Activated CD4-positive, alpha-beta T cell treated with anti-CD3 and anti-CD28 coated beads, Interleukin-2, amount 50 U/mL, for 48 hours (primary cell): ENCODE measurements at regions not wholly inside any gene's neighbourhood (a gene's known extent, or its start where the extent isn't known, plus 50 kb on each side); places are given as distances from the start of the nearest gene placed in this dataset.
"Not testable (repeated sequence)": the region's sequence is repeated elsewhere in the genome, so short reads cannot be mapped to it uniquely, and the experiment has no call there.

Experiments
- DNase-seq, 2 experiments: peaks; one replicate each; pipeline ENCODE4 v3.0.0-alpha.2; 2020

DNA sequence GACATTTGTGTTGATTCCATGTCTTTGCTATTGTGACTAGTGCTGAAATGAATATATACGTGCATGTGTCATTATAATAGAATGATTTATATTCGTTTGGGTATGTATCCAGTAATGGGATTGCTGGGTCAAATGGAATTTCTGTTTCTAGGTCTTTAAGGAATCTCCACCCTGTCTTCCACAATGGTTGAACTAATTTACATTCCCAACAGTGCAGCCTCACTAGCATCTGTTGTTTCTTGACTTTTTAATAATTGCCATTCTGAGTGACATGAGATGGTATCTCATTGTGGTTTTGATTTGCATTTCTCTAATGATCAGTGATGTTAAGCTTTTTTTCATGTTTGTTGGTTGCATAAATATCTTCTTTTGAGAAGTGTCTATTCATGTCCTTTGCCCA, 291.2 kb downstream of the FAT4 start:
- not testable (repeated sequence) for DNase-seq

DNA sequence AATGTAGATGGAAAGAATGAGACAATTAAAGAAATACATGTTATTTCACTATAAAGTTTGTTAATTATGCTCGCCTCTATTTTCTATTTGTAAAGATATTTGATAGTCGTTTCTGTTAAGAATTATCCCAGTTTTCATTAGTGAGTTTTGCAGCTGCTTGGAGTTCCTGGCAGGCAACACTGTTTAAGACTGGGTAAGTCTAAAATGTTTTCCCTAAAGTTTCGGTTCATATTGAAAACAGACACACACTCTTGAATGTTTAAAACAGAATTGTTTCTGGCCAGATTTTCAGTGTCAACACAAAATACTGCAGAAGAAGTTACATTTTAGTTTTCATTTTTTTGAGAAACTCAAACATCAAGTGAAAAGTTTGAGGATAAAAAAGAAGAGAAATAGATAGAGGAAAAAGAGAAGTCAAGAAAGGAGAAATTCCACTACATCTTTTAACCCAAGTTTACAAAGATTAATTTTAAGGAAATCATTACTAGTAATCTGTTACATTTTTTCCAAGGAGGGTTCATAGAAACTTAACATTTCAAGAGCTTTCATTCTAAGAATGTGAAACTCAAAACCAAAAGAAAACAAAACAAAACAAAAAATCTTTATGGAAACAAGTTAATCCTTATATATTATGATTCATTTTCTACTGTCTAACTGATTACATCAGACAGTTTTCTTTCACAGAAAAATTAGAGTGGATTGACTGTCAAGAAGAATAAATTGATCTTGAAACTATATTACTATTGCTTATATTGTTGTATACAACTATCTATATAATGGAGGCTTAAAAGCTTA, 305.5 kb downstream of the FAT4 start:
- DNase-seq: no peak

DNA sequence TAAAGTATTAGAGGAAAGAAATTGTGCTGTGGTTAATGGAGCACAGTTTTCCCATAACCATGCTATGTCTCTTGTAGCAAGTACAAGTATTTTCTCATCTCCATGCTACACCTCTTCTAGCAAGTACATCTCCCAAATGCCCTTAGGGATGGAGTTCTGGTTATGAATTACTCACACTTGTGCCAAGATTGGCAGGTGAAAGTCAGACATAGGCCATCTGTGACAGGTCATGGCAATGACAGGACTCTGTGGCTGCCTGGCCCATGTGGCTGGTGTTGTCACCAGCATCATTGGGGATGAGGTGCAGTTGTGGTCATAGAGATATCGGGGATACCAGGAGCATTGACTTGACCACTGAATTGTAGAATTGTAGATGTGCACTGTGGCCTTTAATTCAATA, 310.2 kb downstream of the FAT4 start:
- DNase-seq: no peak

DNA sequence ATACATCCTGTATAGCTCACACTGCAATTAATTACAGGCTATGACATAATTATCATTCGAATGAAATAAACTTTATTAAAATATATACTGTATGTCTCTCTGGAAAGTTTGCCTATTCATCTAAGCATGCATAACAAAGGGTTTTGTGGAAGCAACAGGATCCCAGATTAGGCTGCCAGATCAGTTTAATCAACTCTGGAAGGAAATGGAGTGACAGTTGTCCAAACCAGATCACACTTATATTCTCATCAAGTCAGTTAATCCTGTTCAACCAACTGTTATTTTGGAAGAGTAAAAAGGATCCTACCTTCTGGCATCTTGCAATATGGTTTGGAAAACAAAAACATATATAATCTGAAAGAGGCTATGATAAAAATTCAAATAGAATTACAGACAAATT, 312.2 kb downstream of the FAT4 start:
- DNase-seq: no peak

DNA sequence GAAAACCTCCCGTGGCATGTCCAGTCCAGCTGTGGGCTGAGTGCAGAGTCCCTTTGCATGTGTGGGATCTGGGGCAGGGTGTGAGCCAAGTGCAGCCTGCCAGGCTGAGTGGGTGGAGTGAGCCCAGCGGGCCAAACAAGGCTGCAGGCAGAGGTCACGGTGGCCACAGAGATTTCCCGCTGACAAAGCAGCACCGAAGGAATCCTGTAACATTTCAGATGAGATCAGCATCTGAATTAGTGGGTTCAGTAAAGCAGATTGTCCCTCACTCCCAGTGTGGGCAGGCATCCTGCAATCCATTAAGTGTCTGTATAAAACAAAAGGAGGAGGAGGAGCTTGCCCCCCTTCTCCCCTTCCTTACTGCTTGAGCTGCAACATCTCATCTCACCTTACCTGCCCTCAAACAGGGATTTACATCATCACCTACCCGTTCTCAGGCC, 324.4 kb downstream of the FAT4 start:
- no peak for DNase-seq

DNA sequence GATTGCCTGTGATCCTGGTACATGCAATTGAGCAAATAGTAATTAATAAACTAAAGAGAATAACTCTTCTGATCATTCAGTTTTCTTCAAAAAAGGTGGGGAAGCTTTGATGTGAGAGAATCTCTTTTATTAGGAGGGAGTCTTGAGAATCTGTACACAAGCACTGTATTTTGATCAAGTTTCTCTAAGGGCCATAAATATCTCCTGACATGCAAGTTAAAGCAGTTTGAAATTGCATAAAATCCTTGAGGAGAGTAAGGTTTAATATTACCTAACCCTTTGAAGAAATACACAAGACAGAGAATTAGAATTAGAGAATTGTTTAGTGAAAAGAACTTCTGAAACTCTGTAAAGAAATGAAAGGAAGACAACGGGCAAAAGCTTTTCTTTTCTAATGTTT, 326.9 kb downstream of the FAT4 start:
- DNase-seq: no peak

DNA sequence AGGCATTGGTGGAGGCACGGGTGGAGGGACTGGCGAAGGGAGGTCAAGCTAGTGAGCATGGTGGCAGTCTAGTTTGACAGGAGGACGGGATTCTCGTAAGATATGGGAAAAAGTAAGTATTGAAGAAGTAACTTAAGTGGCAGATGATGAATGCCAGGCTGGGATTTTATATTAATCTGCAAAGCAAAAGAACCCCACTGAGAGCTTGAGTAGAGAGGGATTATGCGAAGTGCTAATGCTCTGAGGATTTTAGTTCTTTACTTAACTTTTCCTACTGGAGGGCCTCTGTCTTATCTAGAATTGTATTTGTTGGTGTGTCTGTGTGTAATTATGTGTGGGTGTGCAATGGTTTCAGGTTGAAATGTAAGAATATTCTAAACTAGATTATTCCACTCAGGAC, 327.9 kb downstream of the FAT4 start:
- no peak for DNase-seq

DNA sequence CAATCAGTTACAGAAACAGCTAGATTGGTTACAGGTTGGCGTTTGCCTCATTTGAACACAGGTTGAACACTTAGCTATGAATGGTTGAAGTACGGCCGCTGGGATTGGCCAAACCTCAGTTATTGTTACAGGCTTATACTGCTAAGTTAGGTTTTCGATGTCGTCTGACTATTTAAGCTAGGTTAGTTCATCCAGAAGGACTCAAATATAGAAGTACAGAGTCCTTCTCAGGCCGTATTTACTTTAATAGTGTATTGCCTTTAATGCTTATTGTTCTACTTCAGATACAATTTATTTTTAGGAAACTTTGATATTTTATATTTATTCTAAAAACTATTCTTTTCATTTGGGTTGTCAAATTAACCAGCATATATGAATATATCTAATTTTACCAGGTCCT, 334.7 kb downstream of the FAT4 start:
- DNase-seq: no peak

DNA sequence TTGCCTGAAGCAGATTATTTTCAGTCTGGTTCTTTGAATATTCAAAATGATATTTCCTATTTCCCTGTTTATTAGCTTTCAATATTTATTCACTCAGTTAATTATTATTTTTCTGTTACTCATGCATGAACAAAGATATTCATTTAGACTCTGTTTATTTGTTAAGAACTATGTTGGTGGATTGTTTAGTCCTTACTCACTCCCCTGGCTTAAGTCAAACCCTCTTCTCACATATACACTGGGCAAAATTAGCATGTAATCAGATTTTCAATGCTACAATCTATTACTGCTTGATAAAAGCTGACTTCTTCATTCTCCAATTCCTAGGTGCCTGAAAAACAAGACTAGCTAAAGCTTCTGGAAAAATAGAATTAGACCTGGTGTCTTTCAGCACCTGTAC, 335.8 kb downstream of the FAT4 start:
- DNase-seq: no peak

DNA sequence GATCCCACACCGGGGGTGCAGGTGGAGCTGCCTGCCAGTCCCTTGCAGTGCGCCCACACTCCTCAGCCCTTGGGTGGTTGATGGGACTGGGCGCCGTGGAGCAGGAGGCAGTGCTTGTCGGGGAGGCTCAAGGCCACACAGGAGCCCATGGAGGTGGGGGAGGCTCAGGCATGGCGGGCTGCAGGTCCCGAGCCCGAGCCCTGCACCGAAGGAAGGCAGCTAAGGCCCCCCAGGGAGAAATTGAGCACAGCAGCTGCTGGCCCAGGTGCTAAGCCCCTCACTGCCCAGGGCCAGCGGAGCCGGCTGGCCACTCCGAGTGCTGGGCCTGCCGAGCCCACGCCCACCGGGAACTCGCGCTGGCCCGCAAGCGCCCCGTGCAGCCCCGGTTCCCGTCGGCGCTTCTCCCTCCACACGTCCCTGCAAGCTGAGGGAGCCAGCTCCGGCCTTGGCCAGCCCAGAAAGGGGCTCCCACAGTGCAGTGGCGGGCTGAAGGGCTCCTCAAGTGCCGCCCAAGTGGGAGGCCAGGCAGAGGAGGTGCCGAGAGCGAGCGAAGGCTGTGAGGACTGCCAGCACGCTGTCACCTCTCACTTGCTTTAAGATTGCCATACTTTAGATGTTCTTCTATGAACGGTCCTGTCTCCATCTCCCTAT, 337.1 kb downstream of the FAT4 start:
- not testable (repeated sequence) for DNase-seq

DNA sequence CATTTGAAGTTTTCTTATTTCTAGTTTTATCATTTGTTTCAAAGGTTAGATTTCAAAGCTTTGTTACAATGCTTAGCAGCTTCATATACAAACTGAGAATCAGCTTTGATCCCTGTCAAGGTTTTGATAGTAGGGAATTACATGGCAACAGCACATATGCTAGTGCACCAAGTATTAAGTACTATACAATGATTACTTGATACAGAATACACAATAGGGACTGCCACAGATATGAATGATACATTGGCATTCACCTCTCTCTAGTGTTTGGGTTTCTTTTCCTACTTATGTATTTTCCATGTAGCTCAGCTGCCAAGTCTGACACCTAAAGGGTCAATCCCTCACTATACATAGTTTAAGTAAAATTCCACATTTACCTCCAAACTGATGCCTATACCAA, 344.0 kb downstream of the FAT4 start:
- DNase-seq: no peak

DNA sequence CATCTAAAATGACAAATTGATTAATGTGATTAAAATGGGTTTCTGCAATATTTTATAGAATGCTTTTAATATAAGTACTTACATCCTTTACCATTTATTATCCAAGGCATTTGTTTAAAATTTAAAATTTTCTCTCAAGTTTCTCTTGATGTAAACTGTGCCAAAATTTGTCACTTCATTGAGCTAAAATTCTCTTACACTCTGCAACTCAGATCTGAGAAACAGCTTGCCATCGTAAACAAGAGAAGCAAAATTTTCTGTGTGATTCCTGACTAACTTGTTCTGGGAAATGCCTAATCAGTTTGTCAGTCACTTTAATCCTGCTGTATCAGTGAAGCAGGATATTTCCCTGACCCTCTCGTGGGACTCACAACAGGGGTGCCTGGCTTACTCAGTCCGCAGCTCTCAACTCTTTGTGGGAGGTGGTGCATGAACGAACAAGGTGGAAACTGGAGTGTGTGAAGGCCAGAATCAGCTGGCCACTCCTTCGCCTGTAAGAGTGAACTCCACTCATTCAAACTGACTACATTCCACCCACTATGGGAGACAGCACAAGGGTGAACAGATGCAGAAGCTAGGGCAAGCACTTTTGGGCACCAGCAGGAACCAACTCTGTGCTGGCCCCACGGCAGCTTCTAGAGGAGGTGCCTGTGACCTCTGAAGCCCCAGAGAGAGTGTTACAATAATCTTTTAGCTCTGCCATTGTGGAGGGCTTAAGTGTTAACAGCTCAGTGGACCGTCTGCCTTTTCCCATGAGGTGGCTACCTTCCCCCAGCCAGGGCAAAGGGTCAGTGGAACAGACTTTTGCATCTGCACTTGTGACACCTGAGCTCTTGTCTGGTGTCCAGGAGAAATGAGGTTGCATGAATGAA, 349.4 kb downstream of the FAT4 start:
- DNase-seq: no peak

DNA sequence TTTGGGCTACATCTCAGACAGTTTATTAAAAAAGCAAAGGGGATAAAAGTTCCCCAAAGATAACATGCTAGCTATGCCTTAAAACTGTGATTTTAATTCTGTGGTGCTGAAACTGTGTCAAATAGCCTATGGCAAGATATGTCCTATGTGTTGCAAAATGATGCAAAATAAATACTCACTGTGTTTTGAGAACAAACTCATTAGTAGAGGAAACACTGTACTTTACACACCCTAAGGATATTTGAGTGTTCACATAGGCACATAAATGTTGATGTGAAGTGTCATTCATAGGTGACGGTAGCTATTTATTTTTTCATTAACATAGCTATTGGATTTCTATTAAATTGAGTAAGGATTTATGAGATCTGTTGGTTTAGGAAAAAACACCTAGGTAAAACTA, 351.9 kb downstream of the FAT4 start:
- DNase-seq: no peak

DNA sequence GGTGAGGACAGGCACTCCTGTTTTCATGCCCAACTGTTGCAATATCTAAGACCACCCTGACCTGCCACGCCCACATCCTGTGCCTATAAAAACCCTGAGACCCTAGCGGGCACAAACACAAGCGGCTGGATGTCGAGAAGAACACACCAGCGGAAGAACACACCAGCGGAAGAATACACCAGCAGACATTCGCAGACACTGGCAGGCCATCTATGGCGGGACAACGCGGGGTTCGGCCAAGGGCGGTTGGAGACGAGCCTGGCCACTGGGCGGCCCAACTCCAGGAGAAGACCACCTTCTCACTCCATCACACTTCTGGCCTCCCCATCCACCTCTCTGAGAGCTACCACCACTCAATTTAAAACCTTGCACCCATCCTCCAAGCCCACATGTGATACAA, 361.4 kb downstream of the FAT4 start:
- no peak for DNase-seq

DNA sequence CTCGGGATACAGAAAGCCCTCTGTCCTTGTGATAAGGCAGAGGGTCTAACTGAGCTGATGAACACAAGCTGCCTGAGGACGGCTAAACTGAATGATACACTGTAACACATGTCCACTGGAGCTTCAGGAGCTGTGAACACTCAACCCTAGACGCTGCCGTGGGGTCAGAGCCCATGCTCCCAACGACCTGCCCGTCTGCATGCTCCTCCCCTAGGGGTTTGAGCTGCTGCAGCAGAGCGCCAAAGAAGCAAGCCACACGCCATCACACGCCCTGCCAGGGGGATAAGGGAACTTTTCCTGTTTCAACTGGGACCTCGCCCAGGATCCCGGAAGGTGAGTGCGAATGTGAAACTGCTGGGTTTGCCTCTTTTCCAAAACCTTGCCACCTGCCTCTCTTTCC, 361.8 kb downstream of the FAT4 start:
- DNase-seq: no peak

DNA sequence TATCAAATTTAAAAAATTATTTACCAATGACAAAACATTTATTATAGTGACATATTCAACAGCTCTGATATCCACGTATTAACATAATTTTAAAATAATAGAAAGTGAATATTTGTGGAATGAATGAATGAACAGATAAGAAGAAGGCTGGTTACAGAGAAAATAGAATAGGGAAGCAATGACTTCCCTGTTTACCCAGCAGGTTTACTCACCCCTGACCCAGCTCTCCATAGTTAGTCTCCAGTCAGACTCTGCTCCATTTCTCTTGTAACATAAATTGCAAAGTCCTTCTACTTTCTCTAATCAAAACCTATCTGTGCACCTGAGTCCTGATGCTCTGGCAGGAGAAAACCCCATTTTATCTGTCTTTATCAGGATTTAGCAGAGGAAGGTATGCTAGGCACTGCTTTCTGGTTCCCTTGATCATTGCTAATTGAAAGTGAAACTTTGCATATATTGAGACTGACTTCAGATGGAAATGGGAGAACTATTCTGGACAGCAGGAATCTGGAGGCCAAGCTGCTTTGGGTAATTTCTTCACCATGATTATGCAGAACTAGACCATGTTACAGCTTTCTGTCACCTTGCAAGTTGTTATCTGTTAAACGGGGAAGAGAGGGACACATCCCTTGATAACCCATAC, 363.0 kb downstream of the FAT4 start:
- DNase-seq: no peak

DNA sequence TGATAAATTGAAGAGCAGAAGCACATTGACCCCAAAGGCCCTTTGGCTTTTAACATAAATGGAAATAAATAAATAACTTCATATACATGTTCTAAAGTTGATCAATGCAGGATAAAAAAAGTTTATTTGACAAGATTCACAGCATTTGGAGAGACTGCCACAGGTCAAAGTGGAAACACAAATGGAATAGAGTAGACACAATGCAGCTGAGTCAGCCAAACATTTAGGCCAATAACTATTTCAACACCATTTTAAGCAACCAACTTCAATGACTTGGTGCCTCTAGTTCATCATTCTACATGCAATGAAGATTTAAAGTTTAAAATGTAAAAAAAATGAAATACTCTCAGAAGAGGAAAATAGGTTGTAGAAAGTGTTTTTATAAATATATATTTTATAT, 365.2 kb downstream of the FAT4 start:
- no peak for DNase-seq

DNA sequence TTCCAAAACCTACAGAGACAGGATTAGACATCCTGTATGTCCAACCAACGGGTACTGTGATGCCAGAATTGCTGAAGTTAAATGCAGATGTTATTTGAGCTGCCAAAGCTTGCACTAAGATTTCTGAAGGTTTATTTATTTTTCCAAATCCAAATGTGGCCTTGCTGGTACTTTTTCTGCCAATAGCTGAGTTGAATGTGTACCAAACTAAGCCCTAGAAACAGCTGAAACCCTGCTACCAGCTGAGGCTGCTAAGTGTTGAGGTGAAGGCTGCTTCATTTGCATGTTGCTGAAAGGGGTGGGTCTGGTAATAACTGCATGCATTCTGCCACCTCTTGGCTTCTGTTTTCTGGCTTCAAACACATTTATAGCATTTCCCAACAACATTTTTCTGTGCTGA, 366.5 kb downstream of the FAT4 start:
- DNase-seq: no peak

DNA sequence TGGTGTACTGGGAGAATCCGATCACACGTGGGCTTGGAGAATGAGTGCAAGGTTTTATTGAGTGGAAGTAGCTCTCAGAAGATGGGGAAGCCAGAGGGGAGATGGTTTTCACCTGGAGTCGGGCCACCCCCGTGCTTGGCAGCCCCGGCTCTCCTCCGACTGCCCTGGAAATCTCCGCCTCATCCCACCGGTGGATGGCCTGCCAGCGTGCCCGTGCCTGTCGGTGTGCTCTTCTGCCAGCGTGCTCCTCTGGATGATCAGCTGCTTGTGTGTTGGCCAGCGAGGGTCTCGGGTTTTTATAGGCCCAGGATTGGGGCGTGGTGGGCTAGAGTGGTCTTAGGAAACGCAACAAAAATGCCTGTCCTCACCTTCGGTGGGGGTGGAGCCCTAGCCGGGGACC, 368.0 kb downstream of the FAT4 start:
- DNase-seq: no peak

DNA sequence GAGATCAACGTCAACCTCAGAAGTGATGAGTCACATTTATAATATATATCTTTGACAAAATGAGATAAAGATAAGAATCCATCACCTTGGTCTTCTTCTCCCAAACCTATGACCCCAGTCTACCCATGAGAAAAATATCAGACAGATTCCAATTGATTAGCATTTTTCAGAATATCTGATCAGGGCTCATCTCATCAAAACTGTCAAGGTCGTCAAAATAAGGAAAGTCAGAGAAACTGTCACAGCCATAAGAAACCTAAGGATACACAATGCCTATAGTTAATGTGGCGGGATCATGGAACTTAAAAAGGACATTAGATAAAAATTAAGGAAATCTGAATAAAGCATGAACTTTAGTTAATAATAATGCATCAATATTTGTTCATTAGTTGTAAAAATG, 374.1 kb downstream of the FAT4 start:
- DNase-seq: no peak

DNA sequence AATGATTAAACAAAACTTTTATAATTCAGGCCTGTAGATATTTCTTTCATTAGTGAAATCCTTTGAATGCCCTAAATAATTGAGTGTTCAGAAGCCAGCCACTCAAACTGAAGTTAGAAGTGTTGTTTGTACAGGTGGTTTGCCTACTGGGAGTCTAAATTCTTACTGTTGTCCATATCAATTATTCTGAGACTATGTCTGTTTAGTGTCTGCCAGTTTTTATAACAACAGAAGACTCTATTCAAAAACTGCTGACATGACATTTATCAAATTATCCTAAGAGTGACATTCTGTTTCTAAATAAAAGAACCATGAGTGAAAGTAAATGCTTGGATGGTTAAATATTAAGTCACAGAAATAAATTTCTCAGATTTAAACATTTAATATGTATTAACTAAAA, 375.1 kb downstream of the FAT4 start:
- DNase-seq: no peak

DNA sequence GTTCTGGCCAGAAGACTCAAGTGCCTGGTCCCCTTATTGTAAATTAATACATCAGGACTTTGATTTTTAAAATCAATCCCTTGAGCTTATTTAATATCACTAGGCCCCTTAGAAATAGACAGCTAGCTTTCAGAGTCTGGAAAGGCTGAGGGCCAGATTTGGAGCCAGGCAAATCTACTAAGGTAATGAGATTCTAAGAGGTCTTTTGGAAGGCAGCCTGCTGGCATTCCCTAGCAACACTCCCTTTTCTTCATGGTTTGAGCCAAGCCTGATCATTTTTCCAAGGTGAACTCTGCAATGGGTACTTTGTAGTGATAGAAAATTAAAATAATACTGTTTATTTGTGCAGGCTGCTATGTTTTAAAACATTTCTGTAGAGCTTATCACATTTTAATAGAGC, 378.5 kb downstream of the FAT4 start:
- DNase-seq: no peak

DNA sequence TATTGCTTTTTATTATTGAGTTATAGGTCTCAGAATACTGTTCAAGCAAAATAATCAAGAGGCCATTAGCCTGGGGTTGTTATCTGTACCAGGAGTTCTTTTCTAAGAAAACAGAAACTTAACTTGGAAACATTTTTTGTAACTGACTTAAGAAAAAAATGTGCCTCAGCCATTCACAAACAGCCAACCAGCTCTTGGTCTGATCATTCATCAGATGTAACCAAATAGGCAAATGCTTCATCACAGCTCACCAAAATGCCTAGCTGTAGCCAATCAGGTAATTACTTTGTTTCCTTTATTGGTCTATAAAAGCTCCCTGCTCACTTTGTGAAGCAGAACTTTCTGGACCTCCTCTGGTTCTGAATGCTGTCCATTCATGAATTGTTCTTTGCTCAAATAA, 387.7 kb downstream of the FAT4 start:
- no peak for DNase-seq
